ENCODE measurements at regions not wholly inside any gene's neighbourhood (a gene's known extent, or its start where the extent isn't known, plus 50 kb on each side); places are given as distances from the start of the nearest gene placed in this dataset.
"Not testable (repeated sequence)": the region's sequence is repeated elsewhere in the genome, so short reads cannot be mapped to it uniquely, and the experiment has no call there.

GRCh38 chr15:96201696-96202095 is 128.8 kb upstream of the NR2F2 start:
- no peak for DNase-seq (ENCODE audit: low read depth in 2 of 2)

GRCh38 chr15:96205588-96205987 is 124.9 kb upstream of the NR2F2 start:
- not testable (repeated sequence) for DNase-seq (ENCODE audit: low read depth in 2 of 2)

- no peak for DNase-seq (ENCODE audit: low read depth in 2 of 2)
Observed at GRCh38 chr15:96207377-96208006, 123.0 kb upstream of the NR2F2 start.

DNA sequence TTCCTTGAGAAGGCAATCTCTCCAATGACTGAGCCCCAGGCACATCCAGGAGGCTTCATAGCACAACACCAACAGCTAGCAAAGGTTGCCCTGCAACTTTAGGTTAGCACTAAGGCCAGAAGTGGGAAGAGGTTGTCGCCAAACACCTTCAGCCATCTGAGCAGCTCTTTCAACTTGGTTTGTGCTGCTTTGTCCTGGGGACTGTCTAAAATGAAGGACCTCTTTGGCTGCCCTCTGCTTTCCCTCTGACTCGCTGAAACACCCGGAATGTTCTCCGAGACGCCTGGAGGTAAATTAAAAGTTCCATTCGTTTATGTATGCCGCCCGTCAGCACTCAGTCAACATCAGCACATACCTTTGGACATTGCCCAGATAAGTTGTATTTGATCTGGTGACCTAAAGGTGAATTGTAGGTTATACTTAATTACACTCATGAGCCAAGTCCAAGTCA is 121.2 kb upstream of the NR2F2 start:
- DNase-seq (ENCODE audit: low read depth in 2 of 2): no peak

GRCh38 chr15:96213045-96213444 is 117.5 kb upstream of the NR2F2 start:
- DNase-seq (ENCODE audit: low read depth in 2 of 2): no peak

DNA sequence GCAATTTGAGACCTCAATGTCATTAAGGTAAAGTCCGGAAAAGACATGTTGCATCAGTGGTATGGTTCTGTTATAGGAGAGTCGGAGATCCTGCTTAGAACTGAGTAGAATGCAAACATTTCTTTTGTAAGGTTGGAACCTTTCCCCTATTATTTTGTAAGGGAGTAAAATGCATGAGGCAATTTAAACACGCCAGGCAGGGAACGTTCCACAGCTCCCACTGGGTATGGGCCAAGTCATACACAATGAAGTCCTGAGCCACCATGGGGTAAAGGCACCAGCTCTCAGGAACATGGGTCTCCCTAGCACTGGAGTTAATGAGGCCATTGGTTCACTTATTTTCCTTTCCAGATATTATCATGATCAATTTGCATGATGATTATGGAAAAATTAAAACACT is 116.6 kb upstream of the NR2F2 start:
- no peak for DNase-seq (ENCODE audit: low read depth in 2 of 2)

GRCh38 chr15:96216481-96216880 is 114.0 kb upstream of the NR2F2 start:
- not testable (repeated sequence) for DNase-seq (ENCODE audit: low read depth in 2 of 2)

DNA sequence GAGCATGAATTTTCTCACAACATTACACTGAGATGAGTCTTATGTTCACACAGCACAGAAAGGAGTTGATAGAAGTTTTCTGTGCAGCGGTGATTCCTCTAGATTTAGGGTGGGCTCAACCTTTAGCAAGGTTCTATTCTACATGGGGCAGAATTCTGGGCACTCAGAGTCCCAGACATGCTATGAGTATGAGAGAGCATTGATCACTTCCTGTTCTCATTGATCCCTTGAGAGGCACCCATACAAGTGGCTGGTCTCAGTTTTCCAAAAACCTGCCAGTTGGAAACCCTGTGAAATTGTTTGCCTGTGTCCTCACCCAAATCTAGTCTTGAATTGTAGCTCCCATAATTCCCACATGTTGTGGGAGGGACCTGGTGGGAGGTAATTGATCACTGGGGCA is 112.5 kb upstream of the NR2F2 start:
- DNase-seq (ENCODE audit: low read depth in 2 of 2): no peak

DNA sequence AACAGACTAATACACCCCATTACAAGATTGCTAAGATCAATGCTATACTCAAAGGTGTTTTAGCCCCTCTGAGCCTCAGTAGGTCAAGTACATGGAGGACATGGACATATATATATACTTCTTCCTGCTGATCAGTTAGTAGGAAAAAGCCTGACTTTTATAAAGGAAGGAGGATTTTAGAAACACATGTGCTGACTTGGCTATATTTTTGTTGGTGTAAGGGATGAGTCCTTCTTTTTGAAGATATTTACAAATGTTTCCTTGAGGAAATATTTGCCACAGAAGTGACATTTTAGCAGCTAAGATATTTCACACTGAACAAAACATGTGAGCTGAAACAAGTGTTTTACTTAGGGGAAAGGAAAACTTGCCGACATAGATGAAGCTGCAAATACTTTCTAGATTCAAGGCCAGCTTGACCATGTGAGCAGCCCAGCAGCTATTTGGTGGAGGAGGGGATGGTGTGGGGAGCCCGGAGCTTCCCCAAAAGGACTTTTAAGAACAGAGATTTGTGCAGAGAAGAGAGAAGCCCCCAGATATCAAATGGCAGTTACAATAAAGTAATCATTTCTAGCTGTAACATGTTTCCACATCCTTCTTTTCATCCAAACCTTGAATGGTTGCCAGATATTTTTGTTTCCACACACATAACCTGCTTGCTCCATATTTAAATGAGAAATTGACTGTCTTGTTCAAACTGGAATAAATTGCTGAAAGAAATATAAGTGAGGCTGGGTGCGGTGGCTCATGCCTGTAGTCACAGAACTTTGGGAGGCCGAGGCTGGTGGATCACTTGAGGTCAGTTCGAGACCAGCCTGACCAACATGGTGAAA is 111.7 kb upstream of the NR2F2 start:
- DNase-seq (ENCODE audit: low read depth in 2 of 2): no peak

- no peak for DNase-seq (ENCODE audit: low read depth in 2 of 2)
Observed at GRCh38 chr15:96219681-96220080, 110.8 kb upstream of the NR2F2 start.

DNA sequence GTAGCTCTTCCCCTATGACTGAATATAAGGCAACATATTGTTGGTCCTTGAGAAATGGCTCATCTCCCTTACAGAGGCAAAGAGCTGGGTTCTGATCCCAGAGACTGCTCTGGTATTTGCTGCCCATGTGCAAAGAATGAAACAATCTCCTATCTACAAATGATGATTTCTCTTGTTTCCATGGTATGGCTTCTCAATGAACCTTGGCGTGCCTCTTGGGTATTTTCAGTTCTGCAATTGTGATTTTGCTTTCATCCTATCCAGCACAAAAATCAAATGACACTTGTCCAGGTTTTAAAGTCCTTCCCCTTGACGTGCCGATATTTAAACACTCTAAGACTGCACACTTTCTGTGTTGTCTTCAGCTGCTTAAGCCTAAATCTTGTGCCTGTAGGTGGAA is 109.8 kb upstream of the NR2F2 start:
- no peak for DNase-seq (ENCODE audit: low read depth in 2 of 2)

DNA sequence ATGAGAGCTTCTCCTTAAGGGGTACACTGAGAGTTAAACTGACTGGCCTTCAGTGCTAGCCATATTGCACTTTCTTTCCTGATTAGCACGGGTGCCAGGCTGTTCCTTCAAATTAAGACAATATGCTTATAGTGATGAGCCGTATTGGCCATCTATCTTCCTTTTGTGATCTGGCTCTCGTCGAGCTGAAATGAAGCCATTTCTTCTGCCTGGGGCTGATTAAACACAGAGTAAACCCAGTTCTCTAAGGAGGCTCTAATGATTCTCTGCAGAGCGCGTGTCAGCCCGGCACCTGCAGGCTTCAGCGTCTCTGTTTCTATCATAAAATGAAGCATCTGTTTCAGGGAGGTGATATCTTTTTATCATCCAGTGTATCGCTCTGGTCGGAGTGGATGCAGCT is 107.5 kb upstream of the NR2F2 start:
- no peak for DNase-seq (ENCODE audit: low read depth in 2 of 2)

DNA sequence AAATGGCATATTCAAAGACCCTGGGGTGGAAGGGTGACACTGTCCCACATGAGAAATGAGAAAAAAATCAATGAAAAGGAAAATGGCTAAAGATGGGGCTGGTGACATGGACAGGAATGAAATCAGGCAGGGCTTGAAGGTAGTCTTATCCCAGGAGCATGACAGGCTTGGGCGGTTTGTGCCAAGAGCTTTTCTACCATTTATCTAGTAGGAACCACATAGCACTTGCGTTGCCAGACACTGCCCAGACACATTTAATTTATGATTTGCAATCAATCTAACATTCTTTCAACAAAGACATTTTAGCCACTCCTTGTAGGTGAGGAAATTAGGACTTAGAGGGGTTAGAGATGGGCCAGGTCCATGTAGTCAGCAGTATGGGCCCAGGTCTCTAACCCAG is 106.6 kb upstream of the NR2F2 start:
- DNase-seq (ENCODE audit: low read depth in 2 of 2): no peak

- no peak for DNase-seq (ENCODE audit: low read depth in 2 of 2)
Observed at GRCh38 chr15:96225642-96226259, 104.7 kb upstream of the NR2F2 start.

GRCh38 chr15:96230526-96231181 is 99.8 kb upstream of the NR2F2 start:
- no peak for DNase-seq (ENCODE audit: low read depth in 2 of 2)

DNA sequence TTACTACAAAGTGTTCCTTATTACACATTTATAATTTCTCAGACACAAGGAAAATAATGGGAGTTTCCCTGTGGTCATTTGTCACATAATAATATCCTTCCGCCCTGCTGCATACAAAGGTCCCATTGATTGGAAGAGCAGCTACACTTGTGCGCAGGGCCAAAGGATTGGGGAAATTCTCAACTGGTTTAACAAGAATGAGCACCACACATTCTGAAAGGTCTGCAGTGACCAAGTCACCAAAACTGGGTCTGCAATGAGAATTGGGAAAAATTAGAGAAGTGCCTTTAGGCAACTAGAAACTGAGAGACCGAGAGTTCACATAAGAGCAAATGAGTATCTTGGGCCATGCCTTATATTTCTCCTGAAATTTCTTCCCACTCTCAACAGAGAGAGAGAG is 98.2 kb upstream of the NR2F2 start:
- no peak for DNase-seq (ENCODE audit: low read depth in 2 of 2)

DNA sequence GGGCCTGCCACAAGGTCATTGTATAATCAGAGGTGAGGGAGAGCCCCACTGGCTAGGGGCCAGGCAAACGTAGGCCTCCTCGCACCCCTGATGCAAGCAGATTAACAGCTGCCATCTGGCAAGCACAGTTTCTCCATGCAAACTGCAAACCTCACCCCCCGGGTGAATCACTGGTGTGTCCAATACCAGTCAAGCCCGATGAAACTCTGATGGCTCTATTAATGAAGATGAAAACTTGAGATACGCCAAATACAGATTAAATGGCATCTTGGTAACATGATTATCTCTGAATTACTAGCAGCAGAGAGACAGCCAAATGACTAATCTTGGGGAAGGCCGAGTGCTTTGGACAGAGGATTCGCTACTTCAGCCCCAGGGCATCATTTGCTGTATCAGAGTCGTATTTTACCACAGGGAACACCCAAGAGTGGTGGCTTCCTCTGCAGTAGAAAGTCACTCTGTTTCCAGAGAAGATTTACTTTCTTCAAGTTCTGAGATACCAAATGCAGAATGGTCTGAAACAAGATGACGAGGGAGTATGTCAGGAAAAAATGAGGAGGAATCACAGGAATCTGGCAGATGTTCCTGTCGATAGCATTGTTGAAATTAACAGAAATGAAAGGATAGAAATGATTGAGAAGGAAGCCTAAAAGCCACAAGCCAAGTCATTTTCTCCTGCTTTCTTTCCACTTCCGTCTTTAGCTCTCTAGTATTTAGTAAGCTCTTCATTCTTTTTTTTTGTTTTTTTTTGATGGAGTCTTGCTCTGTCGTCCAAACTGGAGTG is 96.2 kb upstream of the NR2F2 start:
- no peak for DNase-seq (ENCODE audit: low read depth in 2 of 2)

DNA sequence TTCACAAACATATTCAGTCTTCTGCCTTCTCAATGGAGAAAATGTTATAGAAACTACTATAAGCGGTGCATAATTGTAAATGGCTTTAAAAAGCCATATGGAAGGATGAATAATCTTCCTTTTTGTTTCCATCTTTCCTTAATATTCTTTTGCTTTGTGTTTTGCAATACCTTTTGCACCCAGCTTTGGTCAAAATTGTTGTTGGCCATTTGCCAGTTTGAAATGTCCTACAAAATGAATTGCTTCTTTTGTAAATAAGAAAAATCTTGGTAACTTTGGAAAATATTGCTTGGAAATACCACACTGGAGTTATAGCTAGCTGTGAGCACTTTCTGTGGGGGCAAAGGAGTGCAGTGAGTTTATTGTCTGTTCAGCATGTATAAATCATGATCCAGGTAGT is 93.5 kb upstream of the NR2F2 start:
- no peak for DNase-seq (ENCODE audit: low read depth in 2 of 2)

GRCh38 chr15:96242761-96243160 is 87.7 kb upstream of the NR2F2 start:
- no peak for DNase-seq (ENCODE audit: low read depth in 2 of 2)

DNA sequence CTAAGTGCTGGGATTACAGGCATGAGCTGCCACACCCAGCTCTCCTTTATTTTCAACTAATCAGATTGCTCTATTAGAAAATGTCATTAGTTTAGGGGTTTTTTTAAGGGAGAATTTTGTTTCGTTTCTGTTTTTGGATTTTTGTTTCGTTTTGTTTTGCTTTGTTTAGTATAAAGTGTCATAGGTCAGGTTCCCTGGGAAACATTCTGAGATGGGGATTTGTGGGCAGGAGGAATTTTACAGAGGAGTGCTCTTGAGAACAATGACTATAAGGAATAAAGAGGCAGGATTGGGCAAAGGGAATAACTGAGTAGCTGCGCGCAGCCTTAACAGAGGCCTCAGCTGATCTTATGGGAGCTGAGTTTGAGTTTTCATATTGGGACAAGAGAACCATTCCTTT is 86.8 kb upstream of the NR2F2 start:
- DNase-seq (ENCODE audit: low read depth in 2 of 2): no peak

DNA sequence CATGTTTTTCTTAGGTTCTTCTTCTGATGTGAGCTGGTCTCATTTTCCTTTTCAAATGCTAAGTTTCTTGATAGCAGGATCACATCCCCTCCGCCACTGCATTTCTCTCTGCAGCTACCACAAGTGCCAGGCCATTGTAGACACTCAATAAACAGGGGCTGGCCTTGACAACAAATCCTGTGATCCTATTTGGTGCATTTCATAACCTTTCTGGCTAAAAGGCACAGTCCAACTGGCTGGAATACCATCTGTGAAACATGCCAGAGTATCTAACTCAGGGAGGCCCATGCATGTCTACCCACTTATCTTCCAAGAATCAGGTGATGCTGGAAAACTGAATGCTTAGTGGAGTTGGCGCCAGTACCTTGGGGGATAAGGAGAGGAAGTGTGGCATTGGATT is 85.2 kb upstream of the NR2F2 start:
- no peak for DNase-seq (ENCODE audit: low read depth in 2 of 2)

- no peak for DNase-seq (ENCODE audit: low read depth in 2 of 2)
Observed at GRCh38 chr15:96246057-96246456, 84.4 kb upstream of the NR2F2 start.
